Fibroblast of lung (primary cell): ENCODE measurements at regions not wholly inside any gene's neighbourhood (a gene's known extent, or its start where the extent isn't known, plus 50 kb on each side); places are given as distances from the start of the nearest gene placed in this dataset.
"Not testable (repeated sequence)": the region's sequence is repeated elsewhere in the genome, so short reads cannot be mapped to it uniquely, and the experiment has no call there.

Source experiments
- DNase-seq, 2 donors: peaks; one replicate each; pipeline versions ENCODE4 v3.0.0 to v3.0.0-alpha.2; 2010; ENCODE audit warnings: low read depth in 2 of 2
- H2AFZ ChIP-seq: 2 replicates; pipeline ENCODE4 v1.5.1; 2012; ENCODE audit warnings: low read length, control low read depth, inconsistent platforms
- H3K27ac ChIP-seq: 2 replicates; pipeline ENCODE4 v1.5.1; 2011; ENCODE audit warnings: low read length, control low read depth; ENCODE audit not compliant: insufficient read depth
- H3K27me3 ChIP-seq: 2 replicates; pipeline ENCODE4 v1.5.1; 2011; ENCODE audit warnings: mild to moderate bottlenecking, low read length; ENCODE audit not compliant: control insufficient read depth, insufficient read depth
- H3K36me3 ChIP-seq: 2 replicates; pipeline ENCODE4 v1.5.1; 2011; ENCODE audit warnings: low read length; ENCODE audit not compliant: control insufficient read depth, insufficient read depth
- H3K4me1 ChIP-seq: 2 replicates; pipeline ENCODE4 v1.5.1; 2011; ENCODE audit warnings: low read length; ENCODE audit not compliant: control insufficient read depth, insufficient read depth; ENCODE audit errors: extremely low read depth
- H3K4me2 ChIP-seq: 2 replicates; pipeline ENCODE4 v1.5.1; 2011; ENCODE audit warnings: low read length, control low read depth; ENCODE audit not compliant: insufficient read depth; ENCODE audit errors: extremely low read depth
- H3K4me3 ChIP-seq, 4 experiments: fragments of 200-600 bp in 1 of 4; sonication (generic) in 1 of 4; replicated peaks in 1 of 4; 2 replicates each; pipeline ENCODE4 v1.5.1; 2011 to 2016; ENCODE audit warnings: low read length in 4 of 4, low read depth in 3 of 4, mild to moderate bottlenecking in 3 of 4, control low read depth in 2 of 4, inconsistent platforms in 1 of 4, mixed read lengths in 1 of 4; ENCODE audit not compliant: insufficient read depth in 1 of 4; ENCODE audit errors: control extremely low read depth in 1 of 4
- H3K79me2 ChIP-seq: 2 replicates; pipeline ENCODE4 v1.5.1; 2012; ENCODE audit warnings: mild to moderate bottlenecking, low read length, inconsistent platforms; ENCODE audit not compliant: control insufficient read depth, insufficient read depth
- H3K9ac ChIP-seq: 2 replicates; pipeline ENCODE4 v1.5.1; 2011; ENCODE audit warnings: mild to moderate bottlenecking, low read length, control low read depth; ENCODE audit not compliant: insufficient read depth
- H3K9me3 ChIP-seq: 2 replicates; pipeline ENCODE4 v1.5.1; 2012; ENCODE audit warnings: low read depth, low read length; ENCODE audit not compliant: control insufficient read depth, insufficient read depth
- H4K20me1 ChIP-seq: 2 replicates; pipeline ENCODE4 v1.5.1; 2011; ENCODE audit warnings: low read length; ENCODE audit not compliant: control insufficient read depth, insufficient read depth; ENCODE audit errors: extremely low read depth
- CTCF ChIP-seq, 2 donors: IDR thresholded peaks in 1 of 2; conservative IDR thresholded peaks in 1 of 2; 1 replicate in 1 of 2; 2 replicates in 1 of 2; pipeline ENCODE4 v1.5.1; 2011 to 2012; ENCODE audit warnings: low read length in 2 of 2, control low read depth in 1 of 2, inconsistent platforms in 1 of 2, low read depth in 1 of 2, mild to moderate bottlenecking in 1 of 2
- EZH2 ChIP-seq: IDR thresholded peaks from 2 replicates; pipeline ENCODE4 v1.5.1; 2012; ENCODE audit warnings: low read length, control low read depth, mild to moderate bottlenecking; ENCODE audit errors: missing control alignments

GRCh38 chr3:194189243-194189791 lies 53.4 kb downstream of the HES1 start:
- Histone ChIP-seq H3K27ac (no peak overlapping the region), H3K4me2 (no peak overlapping the region), H3K4me1 (no peaks in the 10 kb centered on the region), H3K36me3 (no peaks in the 10 kb centered on the region), H3K27me3 (no peaks in the 10 kb centered on the region), H2AFZ (no peak overlapping the region), H3K4me3 (no peak overlapping the region), H4K20me1 (no peaks in the 10 kb centered on the region), H3K9ac (no peak overlapping the region), H3K9me3 (no peaks in the 10 kb centered on the region), H3K79me2 (no peaks in the 10 kb centered on the region)
- TF ChIP-seq CTCF (conservative IDR thresholded peaks at IDR 0.05 in 1 of 2, IDR thresholded peaks at IDR 0.05 in 1 of 2; ENCODE audit: low read depth in 1 of 2, low read length in 2 of 2) = no peak
- no peak for TF ChIP-seq EZH2
- DNase-seq = peak in 1 of 2 donors; percentile 24

GRCh38 chr3:194191850-194192249 lies 55.9 kb downstream of the HES1 start:
- H3K9ac ChIP-seq, H3K79me2 ChIP-seq, H3K36me3 ChIP-seq, H3K27me3 ChIP-seq, H4K20me1 ChIP-seq, DNase-seq, H3K9me3 ChIP-seq, H3K4me2 ChIP-seq, H3K27ac ChIP-seq, H3K4me3 ChIP-seq, H3K4me1 ChIP-seq, H2AFZ ChIP-seq: not testable (repeated sequence)

- DNase-seq = no peak
- Histone ChIP-seq H3K4me3 (no peak overlapping the region), H3K79me2 (no peaks in the 10 kb centered on the region), H3K36me3 (no peaks in the 10 kb centered on the region), H3K9me3 (no peaks in the 10 kb centered on the region), H3K4me1 (no peaks in the 10 kb centered on the region), H2AFZ (no peak overlapping the region), H3K9ac (no peak overlapping the region), H3K27me3 (no peaks in the 10 kb centered on the region), H3K27ac (no peak overlapping the region), H4K20me1 (no peaks in the 10 kb centered on the region), H3K4me2 (no peak overlapping the region)
- TF ChIP-seq EZH2 = no peak
- no peak for TF ChIP-seq CTCF (conservative IDR thresholded peaks at IDR 0.05 in 1 of 2, IDR thresholded peaks at IDR 0.05 in 1 of 2; ENCODE audit: low read depth in 1 of 2, low read length in 2 of 2)
Observed at GRCh38 chr3:194194051-194194756, 58.3 kb downstream of the HES1 start.
